GM18498 (cell line): ENCODE measurements at regions not wholly inside any gene's neighbourhood (a gene's known extent, or its start where the extent isn't known, plus 50 kb on each side); places are given as distances from the start of the nearest gene placed in this dataset.

Experiments used
- ATAC-seq: cut with Tn5 transposase; IDR thresholded peaks from one replicate; pipeline ENCODE4 v1.9.1; 2021; ENCODE audit warnings: mild to moderate bottlenecking, moderate library complexity; ENCODE audit not compliant: unreplicated experiment

- ATAC-seq, result no peak
Observed at GRCh38 chr9:117858561-117858960, 154.4 kb downstream of the TLR4 start.

GRCh38 chr9:117860849-117861248, 156.6 kb downstream of the TLR4 start:
- no peak for ATAC-seq

GRCh38 chr9:117864385-117865057, 160.3 kb downstream of the TLR4 start:
- ATAC-seq, result no peak

- ATAC-seq, result no peak
Observed at GRCh38 chr9:117868594-117868993, 164.4 kb downstream of the TLR4 start.

GRCh38 chr9:117869287-117869686, 165.1 kb downstream of the TLR4 start:
- ATAC-seq, result no peak

- no peak for ATAC-seq
Observed at GRCh38 chr9:117869712-117870111, 165.5 kb downstream of the TLR4 start.

GRCh38 chr9:117873664-117874063, 169.5 kb downstream of the TLR4 start:
- no peak for ATAC-seq

GRCh38 chr9:117875886-117876285, 171.7 kb downstream of the TLR4 start:
- ATAC-seq, result no peak

GRCh38 chr9:117882171-117882570, 178.0 kb downstream of the TLR4 start:
- ATAC-seq, result no peak

GRCh38 chr9:117886616-117887015, 182.4 kb downstream of the TLR4 start:
- ATAC-seq, result no peak

GRCh38 chr9:117887383-117887782, 183.2 kb downstream of the TLR4 start:
- no peak for ATAC-seq

GRCh38 chr9:117887941-117888340, 183.7 kb downstream of the TLR4 start:
- ATAC-seq, result no peak

- ATAC-seq, result no peak
Observed at GRCh38 chr9:117903453-117903852, 199.2 kb downstream of the TLR4 start.

- ATAC-seq, result no peak
Observed at GRCh38 chr9:117906763-117907162, 202.6 kb downstream of the TLR4 start.

- no peak for ATAC-seq
Observed at GRCh38 chr9:117907420-117907819, 203.2 kb downstream of the TLR4 start.

GRCh38 chr9:117916291-117916690, 212.1 kb downstream of the TLR4 start:
- no peak for ATAC-seq

GRCh38 chr9:117917873-117918272, 213.7 kb downstream of the TLR4 start:
- ATAC-seq, result no peak

- no peak for ATAC-seq
Observed at GRCh38 chr9:117919538-117919937, 215.3 kb downstream of the TLR4 start.

- no peak for ATAC-seq
Observed at GRCh38 chr9:117926031-117926658, 221.9 kb downstream of the TLR4 start.

GRCh38 chr9:117927354-117927753, 223.2 kb downstream of the TLR4 start:
- ATAC-seq, result no peak

- ATAC-seq, result no peak
Observed at GRCh38 chr9:117929868-117930267, 225.7 kb downstream of the TLR4 start.

- ATAC-seq, result no peak
Observed at GRCh38 chr9:117932585-117932984, 228.4 kb downstream of the TLR4 start.
